ENCODE measurements at regions not wholly inside any gene's neighbourhood (a gene's known extent, or its start where the extent isn't known, plus 50 kb on each side); places are given as distances from the start of the nearest gene placed in this dataset.

GRCh38 chr2:150925611-150926010, 336.1 kb downstream of the RBM43 start (continued):
- TF ChIP-seq TSHZ2 (CRISPR knock-in tag; IDR thresholded peaks at IDR 0.05) (no peak), GLIS3 (CRISPR knock-in tag; IDR thresholded peaks at IDR 0.05) (no peak)

- no peak for ATAC-seq
- TF ChIP-seq ZNF565 (CRISPR knock-in tag; conservative IDR thresholded peaks at IDR 0.05; ENCODE audit: low read depth) (no peak), TOX (CRISPR knock-in tag; IDR thresholded peaks at IDR 0.05; ENCODE audit: borderline replicate concordance) (no peak)
Measured at GRCh38 chr2:150924878-150925277, 336.8 kb downstream of the RBM43 start.

- TF ChIP-seq CSRNP3 (CRISPR knock-in tag; IDR thresholded peaks at IDR 0.05) (no peak), GLIS3 (CRISPR knock-in tag; IDR thresholded peaks at IDR 0.05) (no peak), ZFP3 (CRISPR knock-in tag; IDR thresholded peaks at IDR 0.05) (no peak), BACH2 (CRISPR knock-in tag; IDR thresholded peaks at IDR 0.05; ENCODE audit: borderline replicate concordance) (no peak), ZNF70 (CRISPR knock-in tag; IDR thresholded peaks at IDR 0.05) (no peak), CREB5 (CRISPR knock-in tag; IDR thresholded peaks at IDR 0.05; ENCODE audit: low read depth) (no peak), ZNF565 (CRISPR knock-in tag; conservative IDR thresholded peaks at IDR 0.05; ENCODE audit: low read depth) (no peak), RARB (CRISPR knock-in tag; IDR thresholded peaks at IDR 0.05) (no peak), ZFP30 (CRISPR knock-in tag; IDR thresholded peaks at IDR 0.05) (no peak), PATZ1 (CRISPR knock-in tag; IDR thresholded peaks at IDR 0.05; ENCODE audit: borderline replicate concordance) (no peak)
Measured at GRCh38 chr2:150919901-150920300, 341.8 kb downstream of the RBM43 start.

GRCh38 chr2:150917961-150918713, 343.5 kb downstream of the RBM43 start:
- no peak for ATAC-seq

More at GRCh38 chr2:150919901-150920300, 341.8 kb downstream of the RBM43 start:
- no peak for ATAC-seq

GRCh38 chr2:150916467-150917396, 344.9 kb downstream of the RBM43 start:
- no peak for TF ChIP-seq ZNF70 (CRISPR knock-in tag; IDR thresholded peaks at IDR 0.05)
- TF ChIP-seq ZFP3 (CRISPR knock-in tag; IDR thresholded peaks at IDR 0.05): no peak
- TF ChIP-seq POU6F1 (CRISPR knock-in tag; IDR thresholded peaks at IDR 0.05; ENCODE audit: borderline replicate concordance, low read depth): no peak
- TF ChIP-seq TOX (CRISPR knock-in tag; IDR thresholded peaks at IDR 0.05; ENCODE audit: borderline replicate concordance): no peak
- no peak for TF ChIP-seq ZFP30 (CRISPR knock-in tag; IDR thresholded peaks at IDR 0.05)
- no peak for TF ChIP-seq PATZ1 (CRISPR knock-in tag; IDR thresholded peaks at IDR 0.05; ENCODE audit: borderline replicate concordance)
- no peak for TF ChIP-seq TCF4 (CRISPR knock-in tag; IDR thresholded peaks at IDR 0.05; ENCODE audit: borderline replicate concordance)
- ATAC-seq: no peak

More at GRCh38 chr2:150917961-150918713, 343.5 kb downstream of the RBM43 start:
- TF ChIP-seq SNAI2 (CRISPR knock-in tag; IDR thresholded peaks at IDR 0.05): no peak
